HG03060 (cell line): ENCODE measurements at regions not wholly inside any gene's neighbourhood (a gene's known extent, or its start where the extent isn't known, plus 50 kb on each side); places are given as distances from the start of the nearest gene placed in this dataset.

Experiments used
- ATAC-seq: cut with Tn5 transposase; IDR thresholded peaks from one replicate; pipeline ENCODE4 v1.9.1; 2021; ENCODE audit warnings: low read depth, moderate number of reproducible peaks; ENCODE audit not compliant: unreplicated experiment

DNA sequence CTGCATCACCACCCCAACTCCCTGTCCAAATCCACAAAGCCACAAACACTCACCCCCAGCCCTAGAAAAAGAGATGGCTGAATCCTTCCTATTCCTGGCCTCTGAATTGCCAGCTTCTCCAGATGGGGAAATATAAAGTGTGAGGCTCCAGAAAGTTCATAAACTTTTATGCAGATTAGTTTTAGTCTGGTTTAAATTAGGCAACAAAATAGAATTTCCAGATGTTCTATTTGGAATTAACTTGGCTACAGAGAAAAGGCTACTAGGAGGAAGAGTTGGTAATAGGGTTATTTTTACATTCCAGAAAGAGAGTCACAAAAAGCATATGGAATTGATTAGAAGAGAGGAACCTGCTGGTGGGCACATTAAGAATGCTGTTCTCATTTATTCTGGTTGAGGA is 56.0 kb downstream of the EN1 start:
- ATAC-seq, result no peak

DNA sequence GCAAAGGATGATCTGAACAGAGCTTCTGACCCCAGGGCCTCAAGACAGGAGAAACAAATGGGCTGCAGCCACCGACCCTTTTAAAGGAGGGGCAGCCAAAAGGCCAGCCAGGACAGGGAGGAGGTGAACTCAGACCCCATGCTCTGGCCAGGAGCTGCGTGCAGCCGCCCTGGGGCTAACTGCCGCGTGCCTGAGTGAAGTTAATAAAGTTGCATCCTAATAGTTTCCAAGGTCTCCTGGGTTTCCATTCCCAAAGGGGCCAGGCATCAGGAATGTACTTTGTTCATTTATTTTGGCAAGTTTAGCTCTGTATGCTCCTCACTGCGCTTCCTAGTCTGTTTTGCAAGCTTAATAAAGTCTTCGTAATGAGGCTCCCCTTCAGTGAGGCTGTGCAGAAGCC is 60.7 kb downstream of the EN1 start:
- ATAC-seq, result no peak

DNA sequence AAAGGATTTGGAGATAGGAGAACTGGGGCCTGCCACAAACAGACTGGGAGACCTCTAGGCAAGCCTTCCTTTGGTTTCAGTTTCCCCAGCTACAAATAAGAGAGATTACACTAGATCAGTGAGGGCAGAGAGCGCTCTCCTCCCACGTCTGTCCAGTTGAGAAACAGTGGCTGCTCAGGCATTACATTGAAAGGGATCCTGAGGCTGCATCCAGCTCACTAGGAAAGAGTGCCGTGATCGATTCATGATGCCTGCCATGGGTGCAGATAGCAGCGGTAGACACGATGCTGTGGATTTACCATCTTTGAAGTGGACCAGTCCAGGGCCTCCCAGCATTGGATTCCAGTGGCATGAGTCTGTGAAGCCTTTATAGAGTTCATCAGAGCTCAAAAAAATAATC is 62.6 kb downstream of the EN1 start:
- ATAC-seq, result no peak

DNA sequence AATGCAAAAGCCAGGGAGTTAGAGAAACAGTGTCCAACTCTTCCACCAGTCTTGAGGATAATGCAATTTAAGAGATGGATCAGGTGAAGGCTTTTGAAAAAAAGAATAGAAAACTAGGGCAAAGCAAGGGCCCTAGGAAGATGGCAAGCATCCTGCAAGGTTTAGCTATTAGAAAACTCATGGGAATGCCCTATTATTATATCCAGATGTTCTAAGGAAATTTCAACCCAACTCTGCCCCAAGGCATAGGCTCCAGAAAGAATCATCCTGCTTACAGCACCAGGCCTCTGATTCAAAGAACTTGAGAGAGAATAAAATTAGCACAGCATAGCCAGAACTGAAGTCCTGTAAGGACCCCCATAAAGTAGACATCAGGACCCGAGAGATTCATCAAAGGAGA is 68.1 kb downstream of the EN1 start:
- no peak for ATAC-seq

DNA sequence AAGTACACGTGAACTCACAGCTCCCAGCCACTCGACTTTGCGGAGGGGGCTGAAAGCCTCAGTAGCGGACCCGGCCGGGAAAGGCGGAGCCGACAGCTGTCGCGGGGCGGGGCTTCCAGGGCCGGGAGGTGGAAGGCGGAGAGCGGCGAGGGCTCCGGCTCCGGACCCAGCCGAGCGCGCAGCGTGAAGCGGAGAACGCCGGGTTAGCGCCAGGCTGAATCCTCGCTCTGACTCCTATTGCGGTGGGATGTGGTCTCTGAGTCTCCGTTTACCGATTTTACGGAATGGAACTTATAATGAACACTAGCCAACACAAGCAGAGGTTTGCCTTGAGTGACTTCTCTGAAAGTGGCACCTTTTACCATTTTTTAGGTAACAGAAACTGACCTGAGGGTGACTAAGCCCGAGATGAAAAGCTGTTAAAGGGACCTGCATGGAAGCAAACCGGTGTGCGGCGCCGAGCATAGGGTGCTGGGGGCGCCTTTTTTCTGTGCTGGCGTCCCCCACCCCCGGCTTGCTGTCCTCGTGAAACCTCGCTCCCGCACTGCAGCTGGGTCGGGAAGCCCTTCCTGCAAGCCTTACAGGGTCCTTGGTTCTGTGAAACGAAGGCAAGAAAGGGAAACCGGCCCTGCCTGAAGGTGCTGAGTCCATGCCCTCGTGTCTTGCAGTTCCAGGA is 72.9 kb downstream of the EN1 start:
- ATAC-seq, result no peak

DNA sequence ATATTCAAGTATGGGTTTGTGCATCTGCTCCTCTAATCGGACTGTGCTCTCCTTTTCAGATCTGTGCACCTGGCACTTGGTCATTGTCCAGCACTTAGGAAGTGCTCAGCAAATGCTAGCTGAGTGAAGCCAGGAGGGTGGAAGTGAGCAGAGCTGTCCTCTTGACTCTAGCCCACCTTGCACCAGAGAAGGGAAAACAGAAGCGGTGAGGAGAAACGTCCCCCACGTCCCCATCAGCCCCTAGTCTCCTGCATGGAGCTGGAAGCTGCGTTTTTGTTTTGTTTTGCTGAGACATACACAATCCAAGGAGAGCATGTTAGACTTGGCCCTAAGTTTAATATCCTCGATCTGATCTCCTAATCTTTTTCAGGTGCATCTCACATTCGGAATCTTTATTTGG is 73.6 kb downstream of the EN1 start:
- no peak for ATAC-seq

DNA sequence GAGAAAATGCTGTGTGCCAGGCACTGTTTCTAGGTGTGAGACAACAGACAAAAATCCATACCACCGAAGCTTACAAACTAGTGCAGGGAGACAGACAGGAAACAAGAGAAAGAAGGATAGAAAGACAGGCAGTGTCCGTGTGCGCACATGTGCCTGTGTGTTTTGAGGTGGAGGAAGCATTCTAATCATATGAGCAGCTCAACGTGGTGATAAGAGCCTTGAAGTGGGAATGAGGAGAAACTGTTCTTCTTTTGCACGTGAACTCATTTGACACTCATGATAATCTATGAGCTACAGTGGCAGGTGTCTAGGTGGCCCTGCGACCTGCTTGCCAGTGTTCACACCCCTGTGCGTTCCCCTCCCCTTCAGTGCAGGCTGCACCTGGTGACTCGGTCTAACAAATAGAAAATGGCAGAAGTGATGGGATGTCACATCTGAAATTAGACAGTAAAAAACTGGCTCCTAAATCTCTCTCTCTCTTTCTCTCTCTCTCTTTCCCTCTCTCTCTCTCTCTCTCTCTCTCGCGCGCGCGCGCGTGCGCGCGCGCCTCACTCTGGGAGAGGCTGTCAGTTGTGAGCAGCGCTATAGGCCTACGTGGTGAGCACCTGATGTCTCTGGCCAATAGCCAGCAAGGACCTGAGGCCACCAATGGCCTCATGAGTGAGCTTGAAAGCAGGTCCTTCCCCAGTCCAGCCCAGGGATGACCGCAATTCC is 74.8 kb downstream of the EN1 start:
- ATAC-seq, result no peak

DNA sequence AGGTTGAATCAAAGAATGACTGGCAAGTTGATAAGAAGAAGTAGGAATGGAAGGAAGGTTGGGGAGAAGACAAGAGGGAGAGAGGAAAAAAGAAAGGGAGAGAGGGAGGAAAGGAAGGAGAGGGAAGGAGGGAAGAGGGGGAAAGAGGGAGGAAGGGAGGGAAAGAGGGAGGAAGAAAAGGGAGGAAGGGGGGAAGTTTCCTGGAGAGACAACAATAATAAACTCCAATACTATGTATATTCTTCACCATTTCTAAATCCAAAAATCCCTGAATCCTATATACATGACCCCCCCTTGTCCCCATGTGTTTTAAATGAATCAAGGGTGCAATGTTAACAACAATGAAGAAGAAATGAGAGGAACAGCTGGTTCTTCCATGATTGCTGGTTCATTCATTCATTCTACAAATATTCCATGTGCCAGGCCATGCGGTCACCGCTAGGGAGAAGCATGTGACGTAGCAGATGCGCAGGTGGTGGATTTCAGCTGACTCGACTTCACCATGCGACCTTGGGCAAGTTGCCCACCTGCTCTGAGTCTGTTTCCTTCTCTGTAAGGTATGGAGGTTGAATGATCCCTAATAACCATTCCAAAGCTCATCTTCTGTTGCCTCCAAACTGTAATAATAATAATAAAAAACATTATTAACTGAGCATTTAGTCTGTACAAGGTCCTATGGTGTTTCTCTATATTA is 77.6 kb downstream of the EN1 start:
- ATAC-seq, result no peak

DNA sequence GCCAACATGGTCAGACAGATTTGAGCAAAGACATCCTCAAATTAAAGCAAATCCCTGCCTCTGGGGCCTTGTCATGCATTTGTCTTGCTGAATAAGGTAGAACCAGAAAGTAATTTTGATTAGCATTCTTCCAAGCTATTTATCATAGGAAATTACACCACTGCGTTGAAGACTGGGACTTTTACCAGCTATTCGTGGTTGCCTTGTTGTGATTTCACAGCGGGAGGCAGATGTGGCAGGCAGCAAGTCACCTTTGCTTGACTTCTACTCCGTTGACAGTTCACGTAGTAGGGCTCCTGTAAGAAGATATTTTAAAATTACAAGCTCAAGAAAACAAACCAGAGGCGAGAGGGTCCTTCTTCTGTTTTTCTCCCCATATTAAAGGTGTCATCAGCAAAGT is 80.6 kb downstream of the EN1 start:
- ATAC-seq, result no peak

DNA sequence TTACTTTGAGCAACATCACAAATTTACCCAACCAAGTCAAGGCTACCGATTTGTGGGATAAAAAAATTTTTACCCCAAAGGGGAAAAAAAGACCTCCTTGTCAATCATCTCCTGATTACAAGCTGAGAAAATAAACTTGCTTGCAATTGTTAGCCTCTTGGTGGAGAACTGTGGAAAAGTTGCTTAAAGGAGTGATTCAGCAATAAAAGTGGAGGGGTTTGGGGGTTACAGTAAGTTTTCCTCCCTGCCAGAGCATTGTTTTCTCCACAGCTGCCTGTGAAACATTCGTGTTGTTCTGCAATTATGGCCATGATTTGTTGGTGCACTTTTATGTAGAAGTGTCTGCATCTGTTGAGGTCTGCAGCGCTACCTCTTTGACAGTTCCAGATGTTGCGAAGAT is 82.6 kb downstream of the EN1 start:
- no peak for ATAC-seq

DNA sequence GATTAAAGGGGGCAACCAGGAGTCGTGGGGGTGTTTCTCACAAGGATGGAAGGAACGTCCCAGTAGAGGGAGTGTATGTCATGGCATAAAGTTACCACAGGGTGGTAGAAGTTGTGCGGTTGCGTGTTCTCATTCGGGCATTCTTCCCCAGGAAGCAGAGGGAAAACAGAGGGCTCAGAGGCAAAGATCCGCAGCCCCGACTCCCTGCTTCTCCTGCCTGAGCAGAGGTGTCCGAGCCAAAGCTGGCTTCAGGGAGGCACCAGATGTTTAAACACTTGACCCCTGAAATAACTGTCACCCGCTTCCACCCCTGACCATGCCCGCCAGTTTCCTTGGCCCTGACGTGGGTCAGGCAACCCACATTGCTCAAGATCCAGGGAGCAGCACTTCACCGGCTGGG is 83.7 kb downstream of the EN1 start:
- no peak for ATAC-seq

DNA sequence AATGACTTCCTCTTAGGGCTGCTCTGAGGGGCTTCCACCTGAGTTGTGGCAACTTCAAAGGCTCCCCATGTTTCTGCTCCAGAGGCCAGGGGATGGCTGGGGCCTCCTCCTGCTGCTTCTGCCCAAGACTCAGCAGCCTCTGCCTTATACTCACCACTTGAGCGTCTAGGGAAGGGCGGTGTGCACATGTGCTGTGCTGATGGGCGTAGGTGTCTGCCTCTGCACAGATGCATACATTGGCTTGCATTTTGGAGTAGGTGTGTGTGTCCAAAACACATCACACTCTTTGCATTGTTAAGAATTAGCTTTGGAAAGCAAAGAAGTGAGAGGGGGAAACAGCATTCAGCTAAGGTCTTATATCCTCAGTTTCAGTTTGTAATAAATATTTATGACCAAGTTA is 85.2 kb downstream of the EN1 start:
- no peak for ATAC-seq

DNA sequence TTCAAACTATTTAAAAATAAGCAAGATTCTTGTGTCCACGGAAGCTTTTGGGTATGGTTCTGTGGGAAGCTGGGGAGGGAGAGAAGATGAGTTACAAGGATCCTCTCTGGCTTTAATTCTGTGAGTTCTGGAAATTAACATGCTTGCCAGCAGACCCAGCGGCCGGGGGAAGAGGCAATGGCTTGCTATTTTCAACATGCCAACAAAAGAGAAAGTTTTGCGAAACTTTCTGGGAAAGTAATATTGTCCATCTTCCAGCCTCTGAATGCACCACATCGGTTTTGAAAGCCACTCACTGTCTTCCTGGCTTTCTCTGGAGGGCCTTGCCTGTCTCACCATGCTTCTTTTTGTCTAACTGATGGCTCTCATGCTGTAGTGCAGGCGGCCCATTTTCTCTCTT is 85.7 kb downstream of the EN1 start:
- no peak for ATAC-seq

DNA sequence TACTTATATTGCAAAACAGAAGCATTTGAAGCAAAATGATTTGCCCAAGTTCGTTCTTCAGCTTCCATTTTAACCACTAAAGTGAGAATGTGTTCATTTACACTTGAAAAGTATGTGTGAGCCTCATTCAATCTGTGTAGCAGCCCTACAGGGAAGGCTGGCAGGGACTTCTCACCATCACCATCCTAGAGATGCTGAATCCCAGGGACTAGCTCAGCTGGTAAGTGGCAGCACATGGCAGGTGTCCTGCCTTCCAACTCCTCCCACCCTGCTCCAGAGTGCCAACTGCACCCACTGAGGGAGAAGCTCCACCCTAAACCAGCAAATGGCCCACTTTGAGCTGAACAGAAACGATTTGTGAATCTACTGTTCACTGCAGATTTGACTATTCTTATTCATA is 91.5 kb downstream of the EN1 start:
- ATAC-seq, result no peak

DNA sequence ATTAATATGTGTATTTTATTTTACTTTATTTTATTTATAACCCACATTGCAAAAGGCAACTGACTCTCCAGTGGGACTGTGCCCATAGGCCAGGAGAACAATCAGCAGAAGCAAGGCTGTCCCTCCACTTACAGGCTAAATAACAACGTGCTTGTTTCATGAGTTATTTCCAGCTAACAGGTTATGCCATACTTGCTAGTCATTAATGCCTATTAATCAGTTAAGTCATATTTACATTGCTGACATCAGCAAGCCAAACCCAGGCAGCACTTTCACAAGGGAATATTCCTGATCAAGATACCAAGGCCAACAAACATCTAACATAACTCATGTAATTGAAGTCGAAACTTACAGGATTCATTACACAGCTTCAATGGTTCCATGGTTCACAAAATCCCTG is 92.1 kb downstream of the EN1 start:
- ATAC-seq, result no peak

DNA sequence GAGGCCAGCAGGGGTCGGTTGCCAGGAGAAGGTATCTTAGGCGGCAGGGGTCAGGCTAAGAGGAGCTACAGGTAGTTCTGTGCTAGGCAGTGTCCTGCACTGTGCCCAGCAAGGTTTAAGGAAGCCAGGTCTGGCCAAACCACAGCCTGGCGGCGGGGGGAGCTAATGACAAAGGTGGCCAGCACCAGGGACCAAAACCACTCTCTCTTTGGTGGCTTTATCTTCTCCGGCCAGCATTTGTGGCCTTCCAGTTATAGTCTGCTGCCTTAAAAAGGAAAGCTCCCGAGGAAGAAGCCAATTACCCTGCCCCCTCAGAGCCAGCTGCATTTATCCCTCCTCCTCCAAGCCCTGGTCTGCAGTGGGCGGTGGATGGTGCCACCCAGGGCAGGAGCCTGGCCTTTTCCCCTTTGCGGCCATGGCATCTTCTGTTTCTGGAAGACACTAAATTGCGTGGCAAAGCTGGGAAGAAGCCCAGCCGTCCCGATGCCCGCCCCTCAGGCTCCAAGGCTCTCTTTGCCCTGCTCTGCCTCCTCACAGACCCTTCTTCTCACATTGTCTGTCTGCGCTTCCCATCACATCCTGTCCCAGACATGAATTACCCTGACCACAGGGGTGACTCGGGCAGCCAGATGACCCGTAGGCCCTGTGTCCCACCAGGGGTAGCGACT is 94.6 kb downstream of the EN1 start:
- ATAC-seq, result no peak

DNA sequence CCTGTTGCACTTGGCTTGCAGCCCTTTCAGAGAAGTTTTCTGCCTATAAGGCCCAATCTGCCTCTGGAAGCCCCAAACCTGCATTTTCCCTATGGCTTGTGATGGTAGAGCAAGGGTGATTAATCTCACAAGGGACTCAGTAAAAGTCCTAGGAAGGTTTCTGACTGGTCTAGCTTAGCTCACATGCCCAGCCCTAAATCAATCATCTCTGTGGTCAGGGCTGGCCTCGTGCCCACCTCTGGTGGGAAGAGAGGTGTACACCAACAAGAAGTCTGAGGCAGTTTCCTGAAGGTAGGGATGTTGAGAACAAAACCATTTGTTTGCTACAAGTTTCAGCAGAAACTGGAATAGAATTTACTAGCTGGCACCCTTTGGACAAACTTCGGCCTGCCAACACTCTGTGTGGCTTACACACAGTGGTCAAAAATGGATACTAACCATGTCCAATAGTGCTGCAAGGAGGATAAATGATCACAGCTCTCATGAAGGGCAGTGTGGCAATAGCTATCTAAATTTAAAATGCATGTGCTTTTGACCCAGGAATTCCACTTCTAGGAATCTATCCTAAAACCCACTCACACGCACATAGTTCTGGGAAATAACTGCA is 96.4 kb downstream of the EN1 start:
- ATAC-seq, result no peak

DNA sequence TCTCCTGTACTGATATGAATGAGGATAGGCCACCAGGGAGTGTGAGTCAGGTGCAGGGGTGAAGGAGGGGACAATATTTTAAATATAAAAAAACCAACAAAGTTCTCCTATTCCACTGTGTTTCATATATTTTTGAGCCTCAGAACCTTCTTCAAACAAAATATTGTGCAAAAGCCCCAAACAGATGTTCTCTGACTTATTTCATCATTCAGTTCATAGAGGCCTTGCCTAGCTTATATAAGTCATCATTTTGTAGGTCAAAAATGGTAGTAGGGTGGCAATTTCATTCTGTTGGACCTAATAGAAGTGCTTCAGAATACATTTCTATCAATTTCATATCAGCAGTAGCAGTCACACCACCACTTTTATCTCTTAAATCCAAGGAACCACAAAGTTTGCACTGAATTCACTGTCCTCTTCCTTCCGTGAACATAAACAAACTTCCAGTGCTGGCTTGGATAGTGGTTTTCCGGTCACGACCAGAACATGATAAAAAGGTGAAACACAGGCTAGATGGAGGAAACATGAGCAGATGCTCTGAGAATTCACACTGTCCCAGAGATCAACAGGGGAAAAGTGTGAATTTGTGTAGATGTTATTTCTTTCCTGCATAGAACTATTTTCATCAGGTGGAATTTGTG is 99.1 kb downstream of the EN1 start:
- no peak for ATAC-seq

DNA sequence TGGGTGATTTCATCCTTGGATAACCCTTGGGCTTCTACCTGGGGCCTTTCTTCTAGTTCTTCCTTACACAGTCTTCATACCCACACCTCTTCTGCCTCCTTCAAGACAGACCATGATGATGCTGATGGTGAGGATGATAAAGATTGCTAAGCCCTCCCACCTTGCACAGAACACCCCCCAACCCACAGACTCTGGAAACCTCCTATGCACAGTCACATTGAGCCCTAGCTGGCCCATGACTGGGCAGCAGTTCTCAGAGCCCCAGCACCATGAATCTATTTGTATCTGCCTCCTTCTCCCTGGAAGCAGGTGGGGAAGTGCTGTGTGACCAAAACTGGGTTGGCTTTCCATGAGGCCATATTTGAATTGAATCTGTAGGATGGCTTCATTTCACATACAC is 99.8 kb downstream of the EN1 start:
- ATAC-seq, result no peak

DNA sequence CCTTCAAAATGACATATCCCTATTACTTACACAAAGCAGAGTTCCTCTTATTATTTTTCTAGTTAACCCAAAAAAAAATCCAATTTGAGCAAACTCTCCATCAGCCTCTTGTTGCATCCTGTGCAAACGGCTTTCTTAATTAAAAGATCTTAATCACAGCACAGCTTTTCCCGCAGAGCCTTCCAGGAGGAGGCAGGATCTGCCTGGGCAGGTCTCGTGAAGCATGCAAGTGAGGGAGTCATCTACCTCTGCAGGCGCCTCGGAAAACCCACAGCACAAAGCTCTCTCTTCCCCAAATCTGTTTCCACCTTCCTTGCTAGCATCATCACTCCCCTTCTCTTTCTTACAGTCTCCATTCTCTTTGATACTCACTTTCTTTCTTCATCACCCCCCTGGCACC is 100.4 kb downstream of the EN1 start:
- no peak for ATAC-seq
